ENCODE measurements at regions not wholly inside any gene's neighbourhood (a gene's known extent, or its start where the extent isn't known, plus 50 kb on each side); places are given as distances from the start of the nearest gene placed in this dataset.
A peak's percentile ranks its signal among the peaks of the same experiment; 100 is the strongest.
"Not testable (repeated sequence)": the region's sequence is repeated elsewhere in the genome, so short reads cannot be mapped to it uniquely, and the experiment has no call there.

DNA sequence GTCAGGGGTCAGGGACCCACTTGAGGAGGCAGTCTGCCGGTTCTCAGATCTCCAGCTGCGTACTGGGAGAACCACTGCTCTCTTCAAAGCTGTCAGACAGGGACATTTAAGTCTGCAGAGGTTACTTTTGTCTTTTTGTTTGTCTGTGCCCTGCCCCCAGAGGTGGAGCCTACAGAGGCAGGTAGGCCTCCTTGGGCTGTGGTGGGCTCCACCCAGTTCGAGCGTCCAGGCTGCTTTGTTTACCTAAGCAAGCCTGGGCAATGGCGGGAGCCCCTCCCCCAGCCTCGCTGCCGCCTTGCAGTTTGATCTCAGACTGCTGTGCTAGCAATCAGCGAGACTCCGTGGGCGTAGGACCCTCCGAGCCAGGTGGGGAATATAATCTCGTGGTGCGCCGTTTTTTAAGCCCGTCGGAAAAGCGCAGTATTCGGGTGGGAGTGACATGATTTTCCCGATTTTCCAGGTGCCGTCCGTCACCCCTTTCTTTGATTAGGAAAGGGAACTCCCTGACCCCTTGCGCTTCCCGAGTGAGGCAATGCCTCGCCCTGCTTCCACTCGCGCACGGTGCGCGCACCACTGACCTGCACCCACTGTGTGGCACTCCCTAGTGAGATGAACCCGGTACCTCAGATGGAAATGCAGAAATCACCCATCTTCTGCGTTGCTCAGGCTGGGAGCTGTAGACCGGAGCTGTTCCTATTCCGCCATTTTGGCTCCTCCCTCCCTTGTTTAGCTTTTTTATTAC, 268.6 kb upstream of the SATB1 start:
- H3K27ac Mint-ChIP-seq; H3K4me1 Mint-ChIP-seq (ENCODE audit: low read depth); POLR2A ChIA-PET; H3K4me3 Mint-ChIP-seq; H3K27me3 Mint-ChIP-seq (ENCODE audit: low read depth); CTCF ChIA-PET; DNase-seq; ATAC-seq: not testable (repeated sequence)
- Mint-ChIP-seq H3K36me3 (ENCODE audit: low read depth) (peaks cover 14% of the 10 kb centered on the region), H3K9me3 (ENCODE audit: insufficient read depth) (peaks cover 18% of the 10 kb centered on the region)

DNA sequence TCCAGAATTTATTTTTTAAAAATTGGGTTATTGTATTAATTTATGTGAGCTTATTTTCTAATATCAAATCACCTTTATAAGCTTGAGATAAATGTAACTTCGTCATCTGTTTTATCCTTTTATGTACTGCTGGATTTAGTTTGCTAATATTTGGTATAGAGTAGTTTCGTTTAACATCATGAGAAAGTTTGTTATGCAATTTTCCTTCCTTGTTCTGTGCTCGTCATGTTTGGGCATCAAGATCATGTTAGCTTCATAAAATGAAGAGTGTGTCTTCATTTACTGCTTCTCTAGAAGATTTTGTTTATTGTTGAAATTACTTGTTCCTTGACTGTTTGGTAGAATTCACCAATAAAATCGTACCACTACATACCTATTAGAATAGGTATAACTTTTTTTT, 262.1 kb upstream of the SATB1 start:
- Mint-ChIP-seq H3K36me3 (ENCODE audit: low read depth) (peaks cover 35% of the 10 kb centered on the region), H3K27ac (no peak overlapping the region), H3K27me3 (ENCODE audit: low read depth) (no peaks in the 10 kb centered on the region), H3K4me1 (ENCODE audit: low read depth) (peaks cover 14% of the 10 kb centered on the region), H3K4me3 (no peak overlapping the region), H3K9me3 (ENCODE audit: insufficient read depth) (peaks cover 28% of the 10 kb centered on the region)
- no peak for DNase-seq
- no peak for ATAC-seq
- ChIA-PET POLR2A (no interaction called here), CTCF (interaction anchor here (1.0 kb wide), 1 partner anchor 22 kb away, joined by 3 read pairs; no protein-coding TSS in a partner anchor)

DNA sequence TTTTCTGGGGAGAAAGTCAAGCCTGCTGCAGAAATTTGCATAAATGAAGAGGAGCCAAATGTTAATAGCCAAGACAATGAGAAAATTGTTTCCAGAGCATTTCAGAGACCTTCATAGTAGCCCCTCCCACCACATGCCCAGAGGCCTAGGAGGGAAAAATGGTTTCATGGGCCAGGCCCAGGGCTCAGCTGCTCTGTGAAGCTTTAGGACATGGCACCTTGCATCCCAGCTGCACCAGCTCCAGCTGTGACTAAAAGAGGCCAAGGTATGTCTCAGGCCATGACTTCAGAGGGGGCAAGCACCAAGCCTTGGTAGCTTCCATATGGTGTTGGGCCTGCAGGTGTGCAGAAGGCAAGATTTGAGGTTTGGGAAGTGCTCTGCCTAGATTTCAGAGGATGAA, 258.8 kb upstream of the SATB1 start:
- peaks cover 34% of the 10 kb centered on the region for H3K36me3 Mint-ChIP-seq (ENCODE audit: low read depth)
- ChIA-PET POLR2A (no interaction called here), CTCF (interaction anchor here (1.3 kb wide), 1 partner anchor 124 kb away, joined by 3 read pairs; no protein-coding TSS in a partner anchor)
- no peak overlapping the region for H3K27ac Mint-ChIP-seq
- H3K27me3 Mint-ChIP-seq (ENCODE audit: low read depth): no peaks in the 10 kb centered on the region
- DNase-seq: no peak
- ATAC-seq: no peak
- peaks cover 28% of the 10 kb centered on the region for H3K9me3 Mint-ChIP-seq (ENCODE audit: insufficient read depth)
- no peak overlapping the region for H3K4me3 Mint-ChIP-seq
- peaks cover 42% of the 10 kb centered on the region for H3K4me1 Mint-ChIP-seq (ENCODE audit: low read depth)

DNA sequence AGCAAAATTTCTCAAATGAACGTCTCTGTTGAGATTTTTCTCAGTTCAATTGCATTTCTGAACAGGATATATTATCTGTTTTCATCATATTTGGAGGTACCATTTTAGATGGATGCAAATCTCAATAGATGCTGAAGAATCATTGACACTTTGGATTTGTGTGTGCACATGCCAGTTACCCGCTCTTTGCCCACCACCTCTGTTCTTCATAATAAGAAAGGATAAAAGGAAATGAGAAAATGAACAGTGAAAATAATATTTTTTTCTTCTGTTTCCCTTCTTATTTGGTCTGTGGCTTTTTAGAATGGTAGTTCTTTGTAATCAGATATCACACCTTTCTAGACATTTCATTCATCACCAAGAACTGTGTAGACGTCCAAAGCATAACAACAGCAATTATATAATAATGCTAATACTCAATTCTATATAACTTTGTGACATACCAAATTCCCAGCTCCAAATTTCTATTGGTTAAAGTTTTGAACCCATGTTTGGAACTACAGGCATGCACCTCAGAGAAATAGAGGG, 256.7 kb upstream of the SATB1 start:
- POLR2A ChIA-PET: interaction anchor here (1.5 kb wide), 1 partner anchor 238 kb away, joined by 3 read pairs; no protein-coding TSS in a partner anchor
- CTCF ChIA-PET: interaction anchor here (0.5 to 1.1 kb wide), 2 partner anchors 76 to 1184 kb away, joined by 3 to 4 read pairs; no protein-coding TSS in a partner anchor
- H3K36me3 Mint-ChIP-seq (ENCODE audit: low read depth): peaks cover 43% of the 10 kb centered on the region
- peak; percentile 24 for ATAC-seq
- no peaks in the 10 kb centered on the region for H3K27me3 Mint-ChIP-seq (ENCODE audit: low read depth)
- peak overlapping the region; percentile 25 for H3K4me3 Mint-ChIP-seq
- H3K9me3 Mint-ChIP-seq (ENCODE audit: insufficient read depth): peaks cover 24% of the 10 kb centered on the region
- H3K4me1 Mint-ChIP-seq (ENCODE audit: low read depth): peaks cover 60% of the 10 kb centered on the region
- peak overlapping the region; percentile 56 for H3K27ac Mint-ChIP-seq
- DNase-seq: no peak

DNA sequence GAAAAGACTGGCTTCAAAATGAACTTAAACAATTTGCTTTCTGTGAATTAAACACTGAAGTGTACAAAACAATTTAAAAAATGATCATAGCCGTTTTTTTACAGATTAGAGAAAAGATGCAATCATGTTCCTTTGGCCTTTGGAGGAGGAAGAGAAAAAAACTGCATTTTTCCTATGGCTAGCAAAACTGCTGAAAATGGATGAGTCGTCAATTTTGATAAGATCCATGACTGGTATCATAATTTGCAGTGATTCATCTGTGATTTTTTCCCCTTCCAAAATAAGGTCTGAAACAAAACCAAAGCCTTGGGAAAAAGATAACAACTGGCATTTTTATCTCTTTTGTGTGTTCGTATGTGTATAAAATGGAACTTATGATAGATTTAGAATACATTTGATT, 255.6 kb upstream of the SATB1 start:
- H3K4me1 Mint-ChIP-seq (ENCODE audit: low read depth): peaks cover 60% of the 10 kb centered on the region
- peaks cover 43% of the 10 kb centered on the region for H3K36me3 Mint-ChIP-seq (ENCODE audit: low read depth)
- ChIA-PET POLR2A (interaction anchor here (1.5 kb wide), 1 partner anchor 237 kb away, joined by 3 read pairs; no protein-coding TSS in a partner anchor), CTCF (no interaction called here)
- no peaks in the 10 kb centered on the region for H3K27me3 Mint-ChIP-seq (ENCODE audit: low read depth)
- peaks cover 20% of the 10 kb centered on the region for H3K9me3 Mint-ChIP-seq (ENCODE audit: insufficient read depth)
- H3K4me3 Mint-ChIP-seq: no peak overlapping the region
- H3K27ac Mint-ChIP-seq: peak overlapping the region; percentile 12
- ATAC-seq: no peak
- DNase-seq: no peak

DNA sequence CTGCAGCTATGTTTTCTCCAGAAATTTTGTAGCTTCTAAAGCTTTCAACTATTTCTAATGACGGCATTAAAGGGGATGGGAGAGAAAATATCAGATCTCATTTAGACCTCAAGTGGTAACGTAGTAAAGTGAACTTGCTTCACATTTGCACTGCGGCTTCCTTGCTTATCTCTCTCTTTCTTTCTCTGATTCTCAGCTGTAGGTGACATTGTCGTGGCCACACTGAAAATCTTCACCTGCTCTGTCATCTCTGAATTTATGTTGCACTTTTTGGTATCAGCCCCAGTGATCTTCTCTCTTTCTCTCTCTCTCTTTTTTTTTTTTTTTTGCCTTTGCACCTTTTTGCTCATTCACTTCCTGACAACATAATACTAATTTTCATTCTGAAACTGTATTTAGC, 254.1 kb upstream of the SATB1 start:
- peaks cover 68% of the 10 kb centered on the region for H3K4me1 Mint-ChIP-seq (ENCODE audit: low read depth)

DNA sequence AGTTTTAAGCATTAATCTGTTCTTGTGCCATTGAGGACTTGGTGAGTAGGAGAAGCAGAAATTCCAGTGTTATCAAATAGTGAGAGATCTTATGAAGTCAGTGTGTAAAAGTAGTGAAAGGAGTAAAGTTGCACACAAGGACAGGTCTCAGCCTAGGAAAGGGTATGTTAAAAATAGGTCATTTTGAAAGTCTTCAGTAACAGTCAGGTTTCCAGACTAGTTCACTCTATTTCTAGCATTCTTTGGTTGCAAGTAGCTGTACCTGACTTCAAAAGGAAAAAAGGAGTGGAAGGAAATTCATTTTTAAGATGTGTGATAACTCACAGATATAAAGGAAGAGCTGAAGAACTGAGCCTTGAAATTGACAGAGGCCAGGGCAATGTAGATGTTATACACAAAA, 250.1 kb upstream of the SATB1 start:
- ATAC-seq: no peak
- Mint-ChIP-seq H3K36me3 (ENCODE audit: low read depth) (peaks cover 19% of the 10 kb centered on the region), H3K27ac (no peak overlapping the region), H3K27me3 (ENCODE audit: low read depth) (no peaks in the 10 kb centered on the region), H3K4me3 (no peak overlapping the region), H3K9me3 (ENCODE audit: insufficient read depth) (no peaks in the 10 kb centered on the region), H3K4me1 (ENCODE audit: low read depth) (peaks cover 42% of the 10 kb centered on the region)
- no peak for DNase-seq
- CTCF ChIA-PET: interaction anchor here (0.8 to 2.2 kb wide), 4 partner anchors 83 to 215 kb away, joined by 3 to 7 read pairs (median 4); no protein-coding TSS in a partner anchor
- POLR2A ChIA-PET: interaction anchor here (0.6 to 1.2 kb wide), 2 partner anchors 38 to 237 kb away, joined by 3 to 4 read pairs; no protein-coding TSS in a partner anchor

More for the DNA sequence above, 254.1 kb upstream of the SATB1 start:
- H3K36me3 Mint-ChIP-seq (ENCODE audit: low read depth): peaks cover 38% of the 10 kb centered on the region
- peaks cover 12% of the 10 kb centered on the region for H3K9me3 Mint-ChIP-seq (ENCODE audit: insufficient read depth)
- CTCF ChIA-PET: interaction anchor here (0.8 to 1.8 kb wide), 15 partner anchors 16 to 309 kb away, joined by 3 to 18 read pairs (median 4); no protein-coding TSS in a partner anchor
- peak; percentile 80 for ATAC-seq
- peak overlapping the region; percentile 87 for H3K27ac Mint-ChIP-seq
- POLR2A ChIA-PET: interaction anchor here (0.6 to 2.5 kb wide), 7 partner anchors 8 to 238 kb away, joined by 3 to 12 read pairs (median 4); no protein-coding TSS in a partner anchor
- peak; percentile 66 for DNase-seq
- peak overlapping the region; percentile 56 for H3K4me3 Mint-ChIP-seq
- H3K27me3 Mint-ChIP-seq (ENCODE audit: low read depth): no peaks in the 10 kb centered on the region

DNA sequence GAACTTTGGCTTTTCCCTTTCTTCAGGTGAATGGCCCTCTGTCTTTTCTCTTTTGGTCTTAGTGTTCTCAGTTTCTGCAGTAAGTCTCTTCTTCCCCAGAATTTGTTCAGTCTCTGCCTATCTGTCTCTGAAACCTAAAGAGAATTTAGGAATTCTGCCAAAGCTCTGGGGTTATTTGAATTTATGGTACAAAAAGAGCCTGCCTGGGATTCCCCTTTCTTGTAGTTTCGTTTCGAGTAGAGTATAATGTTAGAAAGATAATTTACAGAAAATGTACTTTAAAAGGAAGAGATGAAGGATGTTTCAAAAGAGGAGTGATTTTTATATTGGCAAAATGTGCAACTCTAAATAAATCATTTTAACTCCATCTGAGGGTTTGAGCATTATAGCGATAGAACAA, 247.4 kb upstream of the SATB1 start:
- Mint-ChIP-seq H3K4me3 (no peak overlapping the region), H3K9me3 (ENCODE audit: insufficient read depth) (no peaks in the 10 kb centered on the region), H3K27ac (no peak overlapping the region), H3K4me1 (ENCODE audit: low read depth) (peaks cover 20% of the 10 kb centered on the region), H3K36me3 (ENCODE audit: low read depth) (peaks cover 17% of the 10 kb centered on the region), H3K27me3 (ENCODE audit: low read depth) (no peaks in the 10 kb centered on the region)
- POLR2A ChIA-PET: no interaction called here
- CTCF ChIA-PET: no interaction called here
- DNase-seq: no peak
- no peak for ATAC-seq

DNA sequence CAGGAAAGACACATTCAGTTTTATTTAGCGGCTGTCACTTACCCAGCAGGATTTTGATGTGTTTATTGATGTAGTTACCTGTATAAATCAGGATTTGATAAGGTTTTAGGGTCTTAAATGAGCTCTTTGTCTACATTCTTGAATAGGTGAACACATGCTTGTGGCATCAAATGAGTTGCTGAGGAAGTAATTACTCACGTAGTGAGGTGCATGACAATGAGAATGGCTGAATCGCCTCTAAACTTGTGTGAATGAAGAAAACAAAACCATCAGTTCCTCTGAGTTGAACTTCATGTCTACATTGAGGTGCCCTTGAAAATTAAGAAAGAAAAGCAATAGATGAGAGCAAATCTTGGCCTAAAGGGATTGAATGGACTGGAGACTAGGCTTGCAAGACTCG, 245.6 kb upstream of the SATB1 start:
- ChIA-PET CTCF (interaction anchor here (1.0 to 2.2 kb wide), 4 partner anchors 8 to 87 kb away, joined by 3 to 8 read pairs (median 4); no protein-coding TSS in a partner anchor), POLR2A (interaction anchor here (0.7 kb wide), 1 partner anchor 9 kb away, joined by 3 read pairs; no protein-coding TSS in a partner anchor)
- no peak overlapping the region for H3K27ac Mint-ChIP-seq
- no peak overlapping the region for H3K4me3 Mint-ChIP-seq
- no peaks in the 10 kb centered on the region for H3K9me3 Mint-ChIP-seq (ENCODE audit: insufficient read depth)
- H3K4me1 Mint-ChIP-seq (ENCODE audit: low read depth): peaks cover 12% of the 10 kb centered on the region
- H3K36me3 Mint-ChIP-seq (ENCODE audit: low read depth): peaks cover 7% of the 10 kb centered on the region
- no peak for DNase-seq
- no peaks in the 10 kb centered on the region for H3K27me3 Mint-ChIP-seq (ENCODE audit: low read depth)
- ATAC-seq: no peak

DNA sequence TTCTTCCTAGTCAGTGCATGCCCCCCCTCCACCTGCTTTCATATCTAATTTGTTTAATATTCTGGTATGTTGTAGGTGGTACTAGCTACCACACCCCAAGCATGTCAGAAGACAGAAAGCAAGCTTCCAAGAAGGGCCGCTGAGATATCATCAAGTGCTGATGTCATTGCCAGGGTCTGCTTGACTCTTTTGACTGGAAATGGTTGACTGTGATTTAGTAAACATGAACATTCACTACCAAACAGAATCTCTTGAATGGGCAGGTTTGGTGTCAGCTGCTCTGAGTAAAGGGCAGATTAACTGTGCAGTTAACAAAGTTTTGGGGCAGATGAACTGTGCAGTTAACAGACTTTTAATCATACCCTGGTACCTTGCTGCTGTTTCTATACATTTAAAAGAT, 244.2 kb upstream of the SATB1 start:
- H3K36me3 Mint-ChIP-seq (ENCODE audit: low read depth): peaks cover 6% of the 10 kb centered on the region
- ATAC-seq (no peak), DNase-seq (no peak)
- H3K4me1 Mint-ChIP-seq (ENCODE audit: low read depth): peaks cover 5% of the 10 kb centered on the region
- H3K27ac Mint-ChIP-seq: no peak overlapping the region
- no peaks in the 10 kb centered on the region for H3K27me3 Mint-ChIP-seq (ENCODE audit: low read depth)
- H3K9me3 Mint-ChIP-seq (ENCODE audit: insufficient read depth): no peaks in the 10 kb centered on the region
- no peak overlapping the region for H3K4me3 Mint-ChIP-seq
- CTCF ChIA-PET: interaction anchor here (0.6 to 2.2 kb wide), 5 partner anchors 12 to 280 kb away, joined by 3 to 8 read pairs (median 4); no protein-coding TSS in a partner anchor
- POLR2A ChIA-PET: no interaction called here

DNA sequence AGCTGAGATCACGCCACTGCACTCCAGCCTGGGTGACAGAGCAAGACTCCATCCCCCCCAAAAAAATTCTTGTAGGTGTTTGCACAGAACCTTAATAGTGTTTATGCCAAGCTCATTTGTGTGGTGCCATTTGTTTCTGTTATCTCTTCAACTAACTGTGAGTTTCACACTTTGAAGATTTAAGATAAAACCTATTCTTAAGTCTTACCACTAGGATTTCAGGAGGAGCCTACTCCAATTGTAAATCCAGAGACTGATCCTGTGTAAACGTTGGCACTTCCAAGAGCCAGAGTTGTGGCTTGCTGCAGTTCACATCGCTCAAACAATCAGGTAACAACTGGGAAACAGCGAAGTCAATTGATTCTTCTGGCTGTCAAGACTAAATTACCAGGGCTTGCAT, 242.4 kb upstream of the SATB1 start:
- Mint-ChIP-seq H3K4me1 (ENCODE audit: low read depth) (peaks cover 3% of the 10 kb centered on the region), H3K9me3 (ENCODE audit: insufficient read depth) (no peaks in the 10 kb centered on the region), H3K36me3 (ENCODE audit: low read depth) (peaks cover 7% of the 10 kb centered on the region), H3K27ac (no peak overlapping the region), H3K4me3 (no peak overlapping the region), H3K27me3 (ENCODE audit: low read depth) (no peaks in the 10 kb centered on the region)
- ATAC-seq (no peak), DNase-seq (no peak)
- POLR2A ChIA-PET: no interaction called here
- CTCF ChIA-PET: no interaction called here

DNA sequence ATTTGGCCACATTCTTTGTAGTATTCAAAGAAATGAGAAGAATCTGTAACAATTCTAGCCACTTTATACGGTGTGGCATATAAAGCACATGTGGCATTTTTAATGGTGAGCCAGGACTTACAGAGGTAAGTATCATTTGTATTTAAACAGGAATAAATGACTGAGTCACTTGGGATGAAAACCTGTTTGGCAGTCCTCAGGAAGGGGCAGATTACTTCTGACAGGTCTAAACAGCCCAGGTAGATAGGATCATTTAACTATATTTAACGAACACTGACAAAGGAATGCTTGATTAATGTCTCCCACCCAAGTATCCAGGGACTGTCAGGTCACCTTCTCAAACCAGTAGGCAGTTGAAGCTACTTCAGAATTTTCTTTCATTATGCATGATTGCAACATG, 241.5 kb upstream of the SATB1 start:
- H3K4me3 Mint-ChIP-seq: no peak overlapping the region
- no peaks in the 10 kb centered on the region for H3K27me3 Mint-ChIP-seq (ENCODE audit: low read depth)
- H3K9me3 Mint-ChIP-seq (ENCODE audit: insufficient read depth): no peaks in the 10 kb centered on the region
- H3K36me3 Mint-ChIP-seq (ENCODE audit: low read depth): peaks cover 12% of the 10 kb centered on the region
- CTCF ChIA-PET: no interaction called here
- ATAC-seq (no peak), DNase-seq (no peak)
- POLR2A ChIA-PET: no interaction called here
- no peak overlapping the region for H3K27ac Mint-ChIP-seq
- H3K4me1 Mint-ChIP-seq (ENCODE audit: low read depth): peaks cover 2% of the 10 kb centered on the region

Data from activated CD8-positive, alpha-beta T cell treated with anti-CD3 and anti-CD28 coated beads, Interleukin-2, amount 10 ng/mL, durations not matched to agents 7 days and 5 days (primary cell).